SK-N-MC (cell line): ENCODE measurements at regions not wholly inside any gene's neighbourhood (a gene's known extent, or its start where the extent isn't known, plus 50 kb on each side); places are given as distances from the start of the nearest gene placed in this dataset.
"Not testable (repeated sequence)": the region's sequence is repeated elsewhere in the genome, so short reads cannot be mapped to it uniquely, and the experiment has no call there.

Experiments used
- DNase-seq: peaks from one replicate; pipeline ENCODE4 v3.0.0-alpha.2; 2011; ENCODE audit warnings: low read depth, low spot score
- H3K27ac ChIP-seq: fragments of 200-600 bp; sonication (generic); 2 replicates; pipeline ENCODE4 v1.5.1; 2016; ENCODE audit warnings: mixed run types
- H3K36me3 ChIP-seq: fragments of 200-600 bp; sonication (generic); 2 replicates; pipeline ENCODE4 v1.6.1; 2017; ENCODE audit warnings: antibody characterized with exemption, low read length, mixed read lengths; ENCODE audit not compliant: insufficient read depth
- H3K4me3 ChIP-seq: fragments of 200-600 bp; sonication (generic); 2 replicates; pipeline ENCODE4 v1.5.1; 2016
- H3K9ac ChIP-seq: fragments of 200-600 bp; sonication (generic); 2 replicates; pipeline ENCODE4 v1.8.0; 2017; ENCODE audit warnings: mixed run types, mixed read lengths; ENCODE audit not compliant: insufficient read length
- H3K9me3 ChIP-seq: fragments of 200-600 bp; sonication (generic); 2 replicates; pipeline ENCODE4 v1.6.1; 2017; ENCODE audit warnings: low read depth, mild to moderate bottlenecking, antibody characterized with exemption, low read length, moderate library complexity, mixed read lengths
- EZH2 ChIP-seq: fragments of 200-600 bp; sonication (generic); IDR thresholded peaks from one replicate; pipeline ENCODE4 v1.6.1; 2017; ENCODE audit warnings: antibody characterized with exemption
- FOXP2 ChIP-seq: optimal IDR thresholded peaks from 2 replicates; pipeline ENCODE3; 2011; ENCODE audit warnings: mild to moderate bottlenecking, moderate library complexity; ENCODE audit not compliant: insufficient read depth; ENCODE audit errors: extremely low read length, control extremely low read depth
- POLR2AphosphoS5 ChIP-seq: IDR thresholded peaks from 2 replicates; pipeline ENCODE4 v1.6.1; 2012; ENCODE audit warnings: mild to moderate bottlenecking, low read depth, low read length, borderline replicate concordance

- TF ChIP-seq EZH2: no peak
- TF ChIP-seq FOXP2: no peak
- no peak overlapping the region for H3K4me3 ChIP-seq
- no peak overlapping the region for H3K27ac ChIP-seq
- no peaks in the 10 kb centered on the region for H3K9me3 ChIP-seq
- no peak for DNase-seq
- H3K9ac ChIP-seq: no peak overlapping the region
- H3K36me3 ChIP-seq: no peaks in the 10 kb centered on the region
These were observed 203.5 kb downstream of the NDUFA10 start for GRCh38 chr2:239821694-239822075.

DNA sequence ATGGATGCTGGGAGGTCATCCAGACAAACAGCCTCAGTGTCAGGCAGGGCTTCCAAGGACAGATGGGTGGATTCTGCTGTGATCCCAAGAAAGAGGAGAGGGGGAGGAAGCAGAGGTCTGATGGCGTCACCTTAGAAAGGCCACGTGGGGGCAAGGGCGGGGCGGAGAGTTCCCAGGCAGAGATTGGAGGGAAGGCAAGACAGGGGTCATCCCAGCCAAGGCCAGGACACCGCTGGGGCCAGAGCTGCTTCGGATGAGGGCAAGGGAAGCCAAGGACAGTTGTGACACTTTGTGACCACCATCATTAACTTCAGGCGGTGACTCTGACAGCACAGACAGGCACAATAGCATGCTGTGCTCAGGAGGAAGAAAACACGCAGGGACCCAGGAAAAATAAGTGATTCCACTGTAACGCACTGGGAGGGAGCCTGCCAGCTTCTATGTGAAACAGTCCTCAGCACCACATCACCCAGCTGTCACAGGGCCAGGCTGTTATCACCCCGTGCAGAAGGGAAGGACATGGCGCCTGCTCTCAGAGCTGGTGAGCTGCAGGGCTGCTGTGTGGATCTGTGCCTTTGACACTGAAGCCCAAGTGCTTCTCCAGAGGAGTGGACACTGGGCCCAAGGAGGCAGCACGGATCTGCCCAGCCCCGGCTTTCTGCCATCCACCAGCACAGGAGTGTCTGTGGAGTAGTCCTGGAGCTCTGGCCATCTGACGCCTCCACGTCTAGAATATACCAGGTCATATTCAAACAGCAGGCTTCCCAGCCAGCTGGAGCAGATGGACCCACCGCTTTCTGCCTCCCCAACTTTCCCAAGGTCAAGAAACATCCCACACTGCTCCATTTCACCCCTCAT, 204.1 kb downstream of the NDUFA10 start:
- no peaks in the 10 kb centered on the region for H3K9me3 ChIP-seq
- TF ChIP-seq POLR2AphosphoS5: no peak
- no peak for TF ChIP-seq FOXP2
- TF ChIP-seq EZH2: no peak
- no peak overlapping the region for H3K4me3 ChIP-seq
- H3K36me3 ChIP-seq: no peaks in the 10 kb centered on the region
- no peak overlapping the region for H3K27ac ChIP-seq
- H3K9ac ChIP-seq: no peak overlapping the region
- no peak for DNase-seq

- no peak overlapping the region for H3K4me3 ChIP-seq
- DNase-seq: no peak
These were observed 205.1 kb downstream of the NDUFA10 start for GRCh38 chr2:239819974-239820555.

DNA sequence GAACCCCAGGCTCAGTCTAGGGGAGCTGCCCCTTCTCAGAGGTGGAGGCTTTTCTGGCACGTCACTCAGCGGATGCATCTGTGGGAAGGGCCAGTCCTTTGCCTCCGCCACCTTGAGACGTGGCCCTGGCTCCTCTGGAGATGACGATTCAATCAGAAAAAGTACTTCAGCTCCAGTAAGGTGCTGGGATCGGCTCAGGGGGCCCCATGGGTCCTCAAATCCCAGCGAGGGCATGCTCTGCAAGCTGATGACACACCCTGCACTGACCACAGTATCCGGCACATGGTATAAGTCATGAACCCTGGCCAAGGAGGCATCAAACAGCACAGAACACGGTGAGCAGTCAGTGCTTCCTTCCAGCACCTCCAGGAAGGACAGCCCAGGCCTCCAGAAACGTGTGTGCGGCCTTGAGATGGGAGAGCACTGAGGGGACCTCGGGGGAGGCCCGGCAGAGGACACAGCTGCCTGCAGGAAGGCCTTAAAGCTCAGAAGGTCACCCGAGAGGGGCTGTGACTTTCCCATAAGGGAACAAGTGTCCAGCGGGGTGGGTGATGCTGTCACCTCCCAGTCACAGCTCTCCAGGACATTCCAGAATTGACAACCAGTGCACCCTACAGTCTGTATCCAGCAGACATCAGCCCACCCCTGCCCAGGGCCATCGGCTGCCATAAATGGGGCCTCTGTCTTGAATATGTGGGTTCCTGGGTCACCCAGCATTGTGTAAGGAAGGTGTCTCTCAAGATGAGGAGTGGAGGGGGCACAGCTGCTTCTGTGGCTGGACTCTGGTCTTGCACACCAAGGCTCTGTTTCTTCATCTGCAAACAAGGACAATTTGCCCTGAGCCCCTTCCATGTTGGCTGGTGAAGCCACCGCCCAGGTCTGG, 205.8 kb downstream of the NDUFA10 start:
- no peak overlapping the region for H3K9ac ChIP-seq
- no peak overlapping the region for H3K27ac ChIP-seq
- H3K36me3 ChIP-seq: no peaks in the 10 kb centered on the region
- H3K4me3 ChIP-seq: no peak overlapping the region
- no peaks in the 10 kb centered on the region for H3K9me3 ChIP-seq
- no peak for TF ChIP-seq EZH2
- TF ChIP-seq FOXP2: no peak
- no peak for TF ChIP-seq POLR2AphosphoS5
- DNase-seq: no peak

More at GRCh38 chr2:239819974-239820555, 205.1 kb downstream of the NDUFA10 start:
- Histone ChIP-seq H3K36me3 (no peaks in the 10 kb centered on the region), H3K9ac (no peak overlapping the region), H3K27ac (no peak overlapping the region), H3K9me3 (no peaks in the 10 kb centered on the region)
- no peak for TF ChIP-seq FOXP2
- no peak for TF ChIP-seq EZH2
- no peak for TF ChIP-seq POLR2AphosphoS5

GRCh38 chr2:239818531-239819011, 206.6 kb downstream of the NDUFA10 start:
- Histone ChIP-seq H3K4me3 (no peak overlapping the region), H3K9ac (no peak overlapping the region), H3K27ac (no peak overlapping the region), H3K9me3 (no peaks in the 10 kb centered on the region), H3K36me3 (no peaks in the 10 kb centered on the region)
- no peak for DNase-seq
- no peak for TF ChIP-seq POLR2AphosphoS5
- TF ChIP-seq EZH2: no peak
- no peak for TF ChIP-seq FOXP2

- TF ChIP-seq FOXP2 (no peak), EZH2 (no peak), POLR2AphosphoS5 (no peak)
- Histone ChIP-seq H3K27ac (no peak overlapping the region), H3K4me3 (no peak overlapping the region), H3K36me3 (no peaks in the 10 kb centered on the region), H3K9me3 (no peaks in the 10 kb centered on the region), H3K9ac (no peak overlapping the region)
- no peak for DNase-seq
These were observed 207.1 kb downstream of the NDUFA10 start for GRCh38 chr2:239818086-239818485.

DNA sequence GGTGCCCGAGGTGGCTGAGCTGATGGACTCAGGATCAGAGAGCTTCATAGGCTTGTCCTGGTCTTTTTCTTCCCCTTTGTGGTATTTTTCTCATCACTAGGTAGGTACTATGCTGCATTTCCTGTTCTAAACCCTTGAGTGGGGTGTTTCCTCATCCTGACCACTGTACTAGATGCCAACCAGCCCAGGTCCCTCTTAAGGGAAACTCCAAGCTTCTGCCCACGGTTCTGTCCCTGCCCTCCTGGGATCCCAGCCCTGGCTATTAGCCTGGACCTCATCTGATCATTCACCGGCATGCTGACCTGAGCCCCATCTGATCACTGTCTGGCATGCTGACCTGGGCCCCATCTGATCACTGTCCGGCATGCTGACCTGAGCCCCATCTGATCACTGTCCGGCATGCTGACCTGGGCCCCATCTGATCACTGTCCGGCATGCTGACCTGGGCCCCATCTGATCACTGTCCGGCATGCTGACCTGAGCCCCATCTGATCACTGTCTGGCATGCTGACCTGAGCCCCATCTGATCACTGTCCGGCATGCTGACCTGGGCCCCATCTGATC, 207.6 kb downstream of the NDUFA10 start:
- H3K9ac ChIP-seq, DNase-seq, H3K27ac ChIP-seq, H3K9me3 ChIP-seq, H3K4me3 ChIP-seq, H3K36me3 ChIP-seq: not testable (repeated sequence)

DNA sequence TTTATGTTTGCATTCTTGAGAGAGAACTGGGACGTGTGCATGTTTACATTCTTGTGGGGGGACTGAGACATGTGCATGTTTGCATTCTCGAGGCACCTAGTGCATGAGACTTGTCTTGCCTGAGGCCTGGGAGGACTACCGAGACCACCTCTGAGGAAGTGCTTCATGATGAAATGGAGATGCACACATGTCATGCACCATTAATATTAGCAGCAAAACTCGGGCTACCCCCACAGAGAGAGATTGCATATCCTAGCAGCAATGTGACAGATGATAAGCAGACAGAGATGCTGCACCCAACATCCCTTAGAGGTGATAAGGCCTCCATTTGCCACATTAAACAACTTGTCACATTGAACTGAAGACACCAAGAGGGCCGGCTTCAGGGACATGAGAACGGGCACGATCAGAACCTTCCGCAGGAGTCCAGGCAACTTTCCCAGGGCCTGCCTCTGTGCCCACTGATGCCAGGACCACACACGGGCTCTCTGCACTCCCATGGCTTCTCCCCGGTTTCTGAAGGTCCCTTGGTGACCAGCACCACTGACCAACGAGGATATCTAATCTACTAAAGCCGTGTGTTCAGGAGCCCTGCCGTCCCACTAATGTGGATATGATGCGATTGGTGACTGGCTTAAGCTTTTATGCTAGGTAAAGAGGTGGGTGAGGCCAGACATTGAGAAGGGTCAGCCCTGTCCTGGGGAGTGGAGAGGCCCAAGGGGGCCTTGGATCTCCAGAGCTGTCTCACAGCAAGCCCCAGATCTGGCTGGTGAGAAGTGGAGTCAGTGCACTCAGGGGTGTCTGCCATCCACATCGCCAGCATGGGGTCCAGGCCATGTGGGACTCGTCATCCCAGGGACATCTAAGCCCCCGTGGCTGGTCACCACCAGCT, 208.3 kb downstream of the NDUFA10 start:
- no peak for DNase-seq
- H3K27ac ChIP-seq: no peak overlapping the region
- no peak for TF ChIP-seq POLR2AphosphoS5
- TF ChIP-seq EZH2: no peak
- no peak for TF ChIP-seq FOXP2
- H3K36me3 ChIP-seq: no peaks in the 10 kb centered on the region
- H3K9ac ChIP-seq: no peak overlapping the region
- H3K9me3 ChIP-seq: no peaks in the 10 kb centered on the region
- no peak overlapping the region for H3K4me3 ChIP-seq
